Nucleus accumbens (tissue), 56 donors: ENCODE measurements at regions not wholly inside any gene's neighbourhood (a gene's known extent, or its start where the extent isn't known, plus 50 kb on each side); places are given as distances from the start of the nearest gene placed in this dataset.
A peak's percentile ranks its signal among the peaks of the same experiment; 100 is the strongest.

Experiments used
- DNase-seq, 56 donors: peaks; one replicate each; lab custom pipeline; 2025; lab: John Stamatoyannopoulos, UW

DNA sequence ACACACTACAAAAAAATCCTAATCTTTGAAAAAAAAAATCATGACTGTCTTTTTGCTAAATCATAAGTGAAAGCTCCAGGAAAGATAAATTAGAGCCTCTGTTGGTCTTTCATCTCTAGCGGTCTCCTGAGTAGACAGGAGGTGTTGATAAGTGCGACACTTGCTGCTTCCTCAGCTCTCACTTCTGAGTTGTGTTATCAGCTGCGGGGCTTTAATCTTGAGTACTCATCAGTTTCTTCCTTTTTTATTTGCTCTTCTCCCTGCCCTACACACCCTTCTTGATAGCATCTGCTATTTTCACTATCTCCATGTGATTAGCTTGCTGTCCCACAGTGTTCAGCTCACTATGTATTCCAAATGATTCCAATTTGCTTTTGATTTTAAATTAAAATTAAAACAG lies 1449.2 kb downstream of the C4orf33 start:
- DNase-seq: no peak

DNA sequence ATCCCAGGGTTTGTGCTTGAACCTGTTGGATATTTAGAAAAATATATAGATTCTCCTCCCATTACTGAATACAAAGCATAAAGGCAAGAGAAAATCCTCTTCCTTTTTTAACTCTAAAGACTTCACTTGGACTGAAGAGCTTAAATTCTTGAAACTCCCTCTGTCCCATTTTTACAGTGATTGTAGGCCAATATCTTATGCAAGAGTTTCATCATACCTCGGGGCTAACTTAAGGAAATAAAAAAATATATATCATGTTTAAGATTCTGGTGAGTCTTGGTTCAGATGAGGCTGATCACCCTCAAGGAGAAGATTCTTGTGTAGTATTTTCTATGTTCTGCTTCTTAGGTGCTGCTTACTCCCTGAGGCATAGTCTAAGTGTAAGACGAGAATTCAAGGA lies 1449.6 kb downstream of the C4orf33 start:
- no peak for DNase-seq

DNA sequence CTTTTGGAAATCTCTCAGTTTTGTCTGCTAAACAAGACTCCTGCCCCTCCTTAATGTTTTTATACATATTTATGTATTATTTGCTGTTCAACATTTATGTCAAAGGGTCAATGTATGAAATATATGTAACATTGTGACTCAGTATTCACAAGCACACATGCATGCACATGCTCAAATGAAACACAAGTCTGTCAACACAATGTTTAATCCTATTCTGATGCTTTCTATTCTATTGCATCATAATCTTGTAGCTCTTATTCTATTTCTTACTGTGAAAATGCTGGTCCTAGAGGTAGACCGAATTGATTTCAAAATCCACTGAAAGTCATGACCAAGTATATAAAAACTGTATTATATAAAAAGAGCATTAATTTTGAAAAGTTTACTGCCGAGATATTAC lies 1463.3 kb downstream of the C4orf33 start:
- DNase-seq: no peak

DNA sequence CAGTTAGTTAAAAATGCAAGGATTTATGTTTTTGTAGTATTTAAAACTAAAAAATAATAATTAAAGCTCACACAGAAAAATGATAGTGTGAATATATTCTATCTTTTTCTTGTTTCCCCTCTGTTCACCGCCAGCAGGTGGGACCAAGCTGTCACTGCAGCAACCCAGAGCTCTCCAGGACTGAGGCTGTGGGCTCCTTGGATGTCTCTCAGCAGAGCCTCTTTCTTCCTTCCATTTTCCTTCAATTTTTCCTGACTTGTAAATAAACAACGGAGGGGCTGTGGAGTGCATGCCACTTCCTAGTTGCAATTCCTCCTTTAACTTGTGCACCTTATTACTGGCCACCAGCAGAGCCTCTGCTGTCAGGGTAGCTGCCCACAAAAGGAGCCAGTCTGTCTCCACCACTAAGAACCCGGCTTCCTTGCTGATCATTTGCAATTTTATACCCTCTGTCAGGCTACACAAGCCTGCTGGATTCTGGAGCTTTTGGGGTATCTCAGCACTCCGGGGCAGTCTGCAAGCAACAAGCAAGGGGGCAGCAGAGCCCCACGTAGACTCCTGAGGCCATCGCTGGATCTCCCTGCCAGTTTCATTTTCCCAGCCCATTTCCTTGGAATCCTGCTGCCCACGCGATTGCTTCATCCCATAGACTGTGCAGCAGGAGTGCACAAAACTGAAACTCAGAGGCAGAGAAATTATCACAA lies 1467.4 kb downstream of the C4orf33 start:
- peak in 40 of 56 donors; percentile 0 to 56 (median 8) for DNase-seq

DNA sequence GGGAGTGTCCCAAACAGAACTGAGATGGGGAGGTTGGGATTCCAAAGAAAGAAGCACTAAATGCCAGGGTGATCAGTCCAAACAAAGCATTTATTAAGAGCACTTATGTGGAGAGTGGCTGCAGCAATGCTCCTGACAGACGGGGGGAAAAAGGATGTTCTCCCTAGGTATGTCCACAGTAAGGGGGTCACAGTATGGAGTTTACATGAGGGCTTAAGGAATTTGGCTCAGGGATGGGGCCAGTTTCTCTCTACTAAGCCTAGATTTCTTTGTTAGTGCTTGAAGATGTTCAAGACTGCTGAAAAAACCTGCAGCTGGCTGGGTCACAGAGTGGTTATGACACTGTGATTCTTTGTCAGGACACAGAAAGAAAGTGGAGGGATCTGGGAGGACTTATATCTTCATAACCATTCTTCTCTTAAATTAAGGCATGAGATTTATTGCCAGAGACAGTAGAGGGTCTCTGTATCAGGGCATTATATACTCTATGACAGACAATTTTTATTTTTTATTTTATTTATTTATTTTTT lies 1468.0 kb downstream of the C4orf33 start:
- DNase-seq: no peak

DNA sequence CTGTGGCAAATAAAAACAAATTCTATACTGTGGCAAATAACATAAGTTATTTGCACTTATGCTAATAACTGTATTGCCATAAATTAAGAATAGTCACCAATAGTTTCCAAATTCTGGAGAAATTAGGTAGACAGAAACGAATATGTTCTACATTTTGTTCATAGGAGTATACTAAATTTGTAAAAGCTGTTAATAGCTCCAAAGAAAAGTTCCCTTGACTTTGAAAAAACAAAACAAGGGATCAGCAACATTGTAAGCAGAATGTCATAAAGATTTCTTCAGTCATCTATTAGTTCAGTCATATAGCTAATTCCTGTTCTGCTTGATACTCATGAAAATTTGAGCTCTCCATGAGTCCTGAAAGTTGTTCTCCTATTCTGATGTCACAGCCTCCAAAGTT lies 1472.8 kb downstream of the C4orf33 start:
- DNase-seq: no peak

DNA sequence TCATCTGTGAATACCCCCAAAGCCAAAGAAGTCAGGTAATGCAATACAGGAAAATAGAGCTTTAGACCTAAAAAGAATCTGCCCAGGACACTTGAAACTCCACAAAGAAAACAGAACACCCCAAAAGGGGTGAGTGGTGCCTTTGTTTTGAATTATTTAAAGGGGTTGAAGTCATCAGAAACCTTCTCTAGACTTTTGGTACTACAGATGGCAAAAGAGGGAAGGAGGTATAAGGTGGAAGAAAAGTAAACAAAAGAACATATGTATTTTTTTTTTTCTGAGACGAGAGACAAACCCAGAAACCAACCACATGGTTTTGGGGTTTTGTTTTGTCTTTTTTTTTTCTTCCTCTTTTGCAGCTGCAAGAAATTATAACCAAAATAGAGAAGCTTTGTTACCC lies 1477.8 kb downstream of the C4orf33 start:
- no peak for DNase-seq

DNA sequence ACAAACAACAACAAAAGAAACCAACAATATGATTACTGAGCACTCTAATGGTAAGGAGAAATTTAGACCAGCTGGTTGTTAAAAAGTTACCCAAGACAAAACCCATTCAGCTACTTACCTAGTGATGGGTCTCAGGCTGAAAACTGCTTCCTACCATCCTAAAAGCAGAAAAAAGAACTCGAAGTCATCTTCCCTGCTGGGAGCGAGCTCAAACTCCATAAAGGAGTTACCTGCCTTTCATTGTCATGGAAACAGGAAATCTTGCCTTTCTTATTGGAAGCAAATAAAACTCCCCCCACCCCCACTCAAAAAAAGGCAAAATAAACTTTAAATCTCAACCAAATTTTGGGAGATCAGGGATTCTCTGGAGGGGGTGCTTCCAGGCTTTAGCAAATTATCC lies 1478.3 kb downstream of the C4orf33 start:
- DNase-seq: no peak

DNA sequence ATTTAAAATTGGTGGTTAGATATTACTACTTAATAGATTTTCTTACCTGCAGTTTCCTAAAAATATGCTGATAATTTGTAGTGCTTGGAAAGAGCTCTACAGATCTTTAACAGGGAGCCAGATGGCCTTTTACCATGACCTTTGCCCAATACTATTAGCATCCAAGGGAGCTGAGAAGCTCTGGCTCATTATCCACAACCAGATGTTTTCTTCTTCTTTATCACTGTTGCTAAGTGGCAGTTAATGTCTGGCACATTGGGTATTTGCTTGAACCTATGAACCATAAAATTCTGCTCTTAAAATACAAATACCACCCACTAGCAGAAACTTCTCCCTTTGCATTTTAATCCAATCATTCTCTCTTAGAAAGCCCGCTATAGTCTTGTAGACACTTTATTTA lies 1480.3 kb downstream of the C4orf33 start:
- DNase-seq: no peak

DNA sequence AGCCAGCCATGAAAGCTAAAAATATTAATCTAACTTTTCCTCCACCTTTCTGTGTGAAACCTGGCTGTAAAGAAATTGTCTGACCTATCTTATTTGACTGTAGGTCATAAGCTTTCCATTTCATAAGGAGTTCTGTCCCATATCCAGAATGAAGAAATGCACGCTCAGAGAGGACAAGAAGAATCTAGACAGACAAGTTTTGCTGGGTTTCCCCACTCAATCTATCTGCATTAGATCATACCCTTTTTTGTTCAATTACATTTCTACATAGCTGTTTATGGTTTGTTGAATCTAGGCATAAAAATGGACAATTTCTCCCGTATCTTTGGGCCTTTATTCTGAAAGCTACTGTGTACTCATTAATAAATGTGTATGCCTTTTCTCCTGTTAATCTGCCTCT lies 1495.1 kb downstream of the C4orf33 start:
- no peak for DNase-seq

DNA sequence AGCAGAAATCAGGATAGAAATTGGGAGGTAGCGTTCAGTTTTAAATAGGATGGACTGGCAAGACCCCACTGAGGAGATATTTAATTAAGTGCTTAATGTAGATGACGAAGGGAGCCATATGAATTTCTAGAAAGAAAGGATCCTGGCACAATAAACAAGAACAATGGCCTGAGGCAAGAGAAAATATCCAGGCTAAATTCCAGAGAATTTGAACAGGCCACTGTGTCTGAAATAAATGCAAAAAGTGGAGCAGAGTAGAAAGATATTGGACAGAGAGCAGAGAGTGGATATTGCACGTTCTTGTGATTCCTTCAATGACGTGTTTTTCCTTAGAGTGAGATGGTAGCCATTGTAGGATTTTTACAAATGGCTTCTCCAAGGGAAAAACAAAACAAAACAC lies 1504.8 kb downstream of the C4orf33 start:
- DNase-seq: no peak

DNA sequence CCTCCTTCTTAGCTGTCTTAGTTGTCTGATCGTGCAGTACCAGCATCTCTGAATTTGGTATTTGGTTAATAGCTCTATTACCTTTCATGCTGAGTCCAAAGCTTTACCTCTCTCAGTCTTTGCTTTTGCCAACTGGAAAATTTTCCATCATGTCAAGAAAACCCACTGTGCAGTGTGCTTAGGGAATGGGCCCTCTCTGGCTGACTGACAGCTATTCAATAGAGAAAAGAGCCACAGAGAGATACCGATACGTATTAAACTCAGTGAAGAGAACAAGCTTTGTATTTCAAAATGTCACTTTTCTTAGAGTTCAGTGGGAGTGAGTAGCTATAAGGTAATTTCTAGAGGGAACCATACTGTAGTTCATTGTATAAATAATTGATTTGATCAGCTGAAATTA lies 1507.1 kb downstream of the C4orf33 start:
- no peak for DNase-seq

DNA sequence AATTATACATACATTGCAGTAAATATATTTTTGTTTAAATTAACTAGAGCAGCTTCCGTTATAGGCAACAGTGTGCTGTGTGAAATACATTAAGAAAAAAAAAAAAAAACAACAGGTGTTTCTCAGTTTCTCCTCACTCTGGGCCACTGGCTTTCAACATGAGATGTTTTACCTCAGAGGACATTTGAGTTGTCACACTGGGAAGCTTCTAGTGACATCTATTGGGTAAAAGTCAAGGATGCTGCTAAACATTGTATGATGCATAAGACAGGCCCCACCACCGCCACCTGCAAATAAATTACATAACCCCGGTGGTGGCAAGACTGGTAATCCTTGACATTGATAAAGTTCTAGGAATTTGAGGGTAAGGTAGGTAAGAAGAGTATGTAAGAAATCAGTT lies 1512.2 kb downstream of the C4orf33 start:
- DNase-seq: no peak

DNA sequence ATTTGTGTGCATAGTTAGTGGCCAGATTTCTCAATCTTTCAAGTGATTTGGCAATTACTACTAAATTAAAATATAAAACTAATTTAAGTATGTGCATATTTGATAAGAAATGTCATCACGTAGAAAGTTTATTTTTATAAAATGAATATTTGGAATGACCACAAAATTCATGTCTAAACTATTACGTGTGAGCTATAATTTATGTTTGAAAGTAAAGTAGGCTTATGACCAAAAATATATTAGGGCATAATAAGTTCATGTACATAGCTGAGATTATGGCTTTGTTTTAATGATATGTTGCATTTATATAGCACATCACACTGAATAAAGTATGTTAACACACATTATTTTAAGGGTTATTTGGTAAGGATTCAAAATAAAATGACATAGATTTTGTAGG lies 1532.6 kb downstream of the C4orf33 start:
- DNase-seq: no peak

DNA sequence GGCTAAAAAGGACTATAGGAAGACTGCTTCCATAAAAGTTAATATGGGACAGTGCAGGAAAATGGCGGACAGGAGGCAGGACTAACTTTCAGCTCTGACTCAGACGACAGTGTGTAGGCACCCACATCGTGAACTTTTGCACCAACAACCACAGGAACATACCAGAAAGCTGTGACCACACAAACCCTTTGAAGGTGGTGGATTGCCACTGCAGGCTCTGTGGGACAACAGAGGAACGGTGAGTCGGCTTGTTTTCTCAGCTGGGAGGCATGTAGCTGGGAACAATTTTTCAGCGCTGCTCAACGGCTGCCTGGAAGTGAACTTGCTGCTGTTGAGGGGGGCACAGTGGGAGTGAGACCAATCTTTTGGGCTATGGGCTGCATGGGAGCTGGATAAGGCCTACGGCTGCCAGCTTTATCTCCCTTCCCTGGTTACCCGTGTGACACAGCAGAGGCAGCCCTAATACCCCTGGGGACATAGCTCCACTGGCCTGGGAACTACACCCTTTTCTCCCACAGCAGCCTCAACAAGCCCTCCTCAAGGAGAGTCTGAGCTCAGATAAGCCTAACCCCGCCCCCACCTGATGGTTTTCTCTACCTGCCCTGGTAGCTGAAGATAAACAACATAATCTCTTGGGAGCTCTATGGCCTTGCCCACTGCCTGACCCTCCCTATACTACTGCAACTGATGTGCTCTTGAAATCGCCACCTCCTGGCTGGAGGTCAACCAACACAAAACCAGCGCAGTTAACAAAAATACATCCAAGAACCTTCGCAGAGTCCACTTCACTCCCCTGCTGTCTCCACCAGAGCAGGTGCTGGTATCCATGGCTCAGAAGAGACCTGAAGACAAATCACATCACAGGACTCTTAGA lies 1537.0 kb downstream of the C4orf33 start:
- DNase-seq: no peak

DNA sequence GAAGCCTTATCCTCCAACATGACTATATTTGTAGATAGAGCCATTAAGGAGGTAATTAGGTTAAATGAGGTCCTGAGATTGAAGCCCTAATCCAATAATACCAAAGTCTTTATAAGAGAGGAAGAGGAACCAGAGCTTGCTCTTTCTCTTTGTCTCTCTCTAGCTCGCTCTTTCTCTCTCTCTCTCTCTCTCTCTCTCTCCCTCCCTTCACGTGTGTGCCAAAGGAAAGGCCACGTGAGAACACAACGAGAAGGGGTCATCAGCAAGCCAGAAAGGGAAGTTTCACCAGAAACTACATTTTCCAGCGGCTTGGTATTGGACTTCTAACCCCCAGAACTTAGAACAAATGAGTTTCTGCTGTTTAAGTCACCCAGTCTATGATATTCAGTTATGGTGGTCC lies 1540.5 kb downstream of the C4orf33 start:
- DNase-seq: no peak

DNA sequence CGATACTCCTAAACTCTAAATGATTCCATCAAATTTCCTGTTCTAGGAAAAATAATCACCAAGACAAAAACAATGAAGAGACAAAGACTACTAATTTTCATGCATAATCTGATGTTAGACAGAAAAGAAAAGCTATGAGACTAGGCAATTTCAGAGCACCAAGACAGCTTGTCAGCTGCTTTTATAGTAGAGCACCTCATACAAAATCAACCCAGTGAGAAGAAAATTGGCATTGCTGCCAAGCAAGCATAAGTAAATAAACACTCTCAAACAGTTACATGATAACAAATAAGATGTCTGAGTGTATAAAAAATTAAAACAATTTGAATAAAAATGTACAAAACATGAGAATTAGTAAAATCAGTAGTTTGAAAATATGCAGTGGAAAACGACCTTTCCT lies 1544.6 kb downstream of the C4orf33 start:
- no peak for DNase-seq

DNA sequence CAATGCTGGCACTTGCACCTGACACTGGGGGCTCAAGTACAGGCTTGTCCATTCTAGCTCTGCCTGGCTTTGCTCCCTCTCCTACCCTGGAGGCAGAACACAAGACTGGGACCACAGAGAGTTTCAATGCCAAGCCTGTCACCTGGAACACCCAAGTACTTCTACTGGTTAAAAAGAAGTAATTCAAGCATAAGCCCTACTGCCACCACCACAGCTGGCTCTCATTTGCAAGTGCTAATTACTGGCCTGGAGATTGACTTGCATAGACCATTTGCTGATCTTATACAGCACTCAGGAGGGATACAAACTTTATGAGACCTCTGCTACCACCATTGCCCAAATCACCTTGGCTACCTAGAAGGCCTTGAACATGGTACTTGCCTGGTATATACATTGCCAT lies 1550.9 kb downstream of the C4orf33 start:
- no peak for DNase-seq

DNA sequence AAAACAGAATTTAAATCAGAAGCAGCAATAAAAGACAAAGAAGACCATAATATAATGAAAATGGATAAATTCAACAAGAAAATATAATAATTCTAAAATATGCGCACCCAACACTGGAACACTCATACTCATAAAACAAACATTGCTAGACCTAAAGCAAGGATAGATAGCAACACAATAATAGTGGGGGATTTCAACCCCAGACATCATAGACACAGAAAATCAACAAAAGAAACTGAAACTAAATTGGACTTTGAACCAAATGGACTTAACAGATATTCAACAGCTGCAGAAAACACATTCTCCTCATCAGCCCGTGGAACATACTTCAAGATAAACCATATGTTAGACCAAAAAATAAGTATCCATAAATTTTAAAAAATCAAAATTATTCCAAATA lies 1552.6 kb downstream of the C4orf33 start:
- no peak for DNase-seq

DNA sequence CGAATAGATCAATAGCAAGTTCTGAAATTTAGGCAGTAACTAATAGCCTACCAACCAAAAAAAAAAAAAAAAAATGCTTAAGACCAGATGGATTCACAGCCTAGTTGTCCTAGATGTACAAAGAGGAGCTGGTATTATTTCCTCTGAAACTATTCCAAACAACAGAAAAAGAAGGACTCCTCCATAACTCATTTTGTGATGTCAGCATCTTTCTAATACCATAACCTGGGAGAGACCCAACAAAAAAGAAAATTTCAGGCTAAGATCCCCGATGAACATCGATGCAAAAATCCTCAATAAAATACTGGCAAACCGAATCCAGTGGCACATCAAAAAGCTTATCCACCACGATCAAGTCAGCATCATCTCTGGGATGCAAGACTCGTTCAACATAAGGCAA lies 1557.9 kb downstream of the C4orf33 start:
- no peak for DNase-seq

DNA sequence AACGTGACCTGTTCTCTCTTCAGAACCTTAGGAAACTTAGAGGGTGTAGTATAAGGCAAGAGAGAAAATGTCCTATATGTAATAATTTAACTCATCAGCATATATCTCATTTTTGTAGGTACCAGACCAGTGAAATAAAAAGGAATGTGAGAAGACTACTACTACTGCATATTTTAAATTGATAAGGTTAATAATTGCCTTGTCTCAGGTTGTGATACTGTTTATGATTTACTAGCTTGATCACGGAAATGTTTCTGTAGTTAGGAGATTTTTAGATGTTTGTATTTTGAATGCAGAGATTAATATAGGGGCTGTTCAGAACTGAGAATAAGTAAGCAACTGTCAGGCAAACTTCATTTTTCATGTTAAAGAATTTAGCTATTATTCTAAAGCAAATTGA lies 1563.4 kb downstream of the C4orf33 start:
- DNase-seq: no peak

DNA sequence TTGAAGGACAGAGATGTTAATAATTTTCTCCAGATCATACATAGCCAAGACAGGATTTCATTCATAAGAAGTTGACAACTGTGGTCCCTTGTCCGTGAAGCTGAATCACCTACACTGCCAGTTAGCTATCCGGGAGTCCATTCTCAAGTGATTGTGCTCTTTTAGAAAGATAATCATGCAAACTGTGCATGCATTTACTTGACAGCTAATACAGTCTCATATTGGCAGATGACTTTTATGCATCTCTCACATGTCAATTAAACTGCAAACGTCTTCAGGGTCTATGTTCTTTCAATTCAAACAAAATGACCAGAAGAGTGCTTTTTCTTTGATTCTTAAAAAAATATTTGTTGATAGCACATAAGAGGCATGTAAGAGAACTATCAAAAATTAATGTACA lies 1572.9 kb downstream of the C4orf33 start:
- no peak for DNase-seq
